Neuronal stem cell (in vitro differentiated cells): ENCODE measurements at regions not wholly inside any gene's neighbourhood (a gene's known extent, or its start where the extent isn't known, plus 50 kb on each side); places are given as distances from the start of the nearest gene placed in this dataset.
A peak's percentile ranks its signal among the peaks of the same experiment; 100 is the strongest.

Experiments
- DNase-seq: peaks from one replicate; pipeline ENCODE4 v3.0.0-alpha.2; 2013; ENCODE audit warnings: low spot score
- H2AFZ ChIP-seq: one replicate; pipeline ENCODE4 v1.6.1; 2013; ENCODE audit warnings: mild to moderate bottlenecking, low read length, inconsistent platforms
- H2AK5ac ChIP-seq: 2 replicates; pipeline ENCODE4 v1.6.1; 2013; ENCODE audit warnings: low read depth, mild to moderate bottlenecking, inconsistent platforms, low read length, moderate library complexity, mixed read lengths
- H2BK120ac ChIP-seq: 2 replicates; pipeline ENCODE4 v1.6.1; 2013; ENCODE audit warnings: low read depth, mild to moderate bottlenecking, inconsistent platforms, low read length, moderate library complexity, mixed read lengths
- H2BK12ac ChIP-seq: one replicate; pipeline ENCODE4 v1.6.1; 2013; ENCODE audit warnings: low read length, inconsistent platforms
- H2BK15ac ChIP-seq: 2 replicates; pipeline ENCODE4 v1.6.1; 2013; ENCODE audit warnings: mild to moderate bottlenecking, low read length, inconsistent platforms, mixed read lengths
- H2BK5ac ChIP-seq: one replicate; pipeline ENCODE4 v1.6.1; 2013; ENCODE audit warnings: inconsistent platforms, mild to moderate bottlenecking, low read length, moderate library complexity
- H3K14ac ChIP-seq: one replicate; pipeline ENCODE4 v1.6.1; 2013; ENCODE audit warnings: low read length, inconsistent platforms
- H3K18ac ChIP-seq: 2 replicates; pipeline ENCODE4 v1.6.1; 2013; ENCODE audit warnings: low read length, inconsistent platforms
- H3K23ac ChIP-seq: 2 replicates; pipeline ENCODE4 v1.6.1; 2013; ENCODE audit warnings: low read depth, mild to moderate bottlenecking, mixed read lengths, low read length, inconsistent platforms; ENCODE audit not compliant: poor library complexity
- H3K27ac ChIP-seq: replicated peaks from 3 replicates; pipeline ENCODE4 v1.5.1; 2013; ENCODE audit warnings: low read length, inconsistent platforms
- H3K27me3 ChIP-seq, 3 experiments: 2 replicates each; pipeline ENCODE4 v1.6.1; 2013; ENCODE audit warnings: low read length in 3 of 3, mild to moderate bottlenecking in 2 of 3, inconsistent platforms in 1 of 3, low read depth in 1 of 3, mixed read lengths in 1 of 3, moderate library complexity in 1 of 3; ENCODE audit not compliant: control insufficient read depth in 3 of 3, insufficient read depth in 3 of 3
- H3K36me3 ChIP-seq, 2 donors: replicated peaks in 1 of 2; 2 replicates each; pipeline ENCODE4 v1.6.1; 2013; ENCODE audit warnings: low read length in 2 of 2; ENCODE audit not compliant: control insufficient read depth in 2 of 2, insufficient read depth in 2 of 2
- H3K4ac ChIP-seq: 2 replicates; pipeline ENCODE4 v1.6.1; 2013; ENCODE audit warnings: inconsistent platforms, mild to moderate bottlenecking, low read length, moderate library complexity
- H3K4me1 ChIP-seq, 2 donors: 1 replicate in 1 of 2; 2 replicates in 1 of 2; pipeline ENCODE4 v1.6.1; 2013; ENCODE audit warnings: low read length in 2 of 2, low read depth in 1 of 2; ENCODE audit not compliant: control insufficient read depth in 2 of 2, insufficient read depth in 1 of 2
- H3K4me2 ChIP-seq: one replicate; pipeline ENCODE4 v1.6.1; 2013; ENCODE audit warnings: mild to moderate bottlenecking, low read length, inconsistent platforms; ENCODE audit not compliant: insufficient read depth, poor library complexity, severe bottlenecking
- H3K4me3 ChIP-seq, 2 donors: 2 replicates each; pipeline ENCODE4 v1.5.1; 2013; ENCODE audit warnings: low read length in 2 of 2, mild to moderate bottlenecking in 2 of 2, inconsistent platforms in 1 of 2, moderate library complexity in 1 of 2
- H3K79me1 ChIP-seq: one replicate; pipeline ENCODE4 v1.6.1; 2013; ENCODE audit warnings: low read depth, mild to moderate bottlenecking, inconsistent platforms, low read length, moderate library complexity
- H3K9ac ChIP-seq: one replicate; pipeline ENCODE4 v1.6.1; 2013; ENCODE audit warnings: mild to moderate bottlenecking, low read depth, low read length, inconsistent platforms; ENCODE audit not compliant: poor library complexity
- H3K9me3 ChIP-seq, 2 donors: replicated peaks in 1 of 2; 2 replicates each; pipeline versions ENCODE3 to v1.6.1; 2013; ENCODE audit warnings: low read length in 2 of 2, mild to moderate bottlenecking in 2 of 2, inconsistent platforms in 1 of 2, low read depth in 1 of 2, mixed read lengths in 1 of 2, moderate library complexity in 1 of 2; ENCODE audit not compliant: control insufficient read depth in 2 of 2, insufficient read depth in 1 of 2
- H4K8ac ChIP-seq: one replicate; pipeline ENCODE4 v1.6.1; 2013; ENCODE audit warnings: low read depth, mild to moderate bottlenecking, inconsistent platforms, low read length, moderate library complexity
- H4K91ac ChIP-seq: one replicate; pipeline ENCODE4 v1.6.1; 2013; ENCODE audit warnings: low read length, low read depth, mild to moderate bottlenecking, inconsistent platforms; ENCODE audit not compliant: poor library complexity
- WGBS, 2 donors: extraction: QIAGEN DNeasy Blood & Tissue Kit; methylation state at CpG; one replicate each; pipeline ENCODE4 v1.1.7; 2013; ENCODE audit warnings: missing lambda C conversion rate in 2 of 2, mixed read lengths in 1 of 2; ENCODE audit not compliant: insufficient read length in 2 of 2, insufficient replicate concordance in 1 of 2; ENCODE audit errors: extremely low coverage in 2 of 2; 5-methylcytosine and 5-hydroxymethylcytosine counted together

DNA sequence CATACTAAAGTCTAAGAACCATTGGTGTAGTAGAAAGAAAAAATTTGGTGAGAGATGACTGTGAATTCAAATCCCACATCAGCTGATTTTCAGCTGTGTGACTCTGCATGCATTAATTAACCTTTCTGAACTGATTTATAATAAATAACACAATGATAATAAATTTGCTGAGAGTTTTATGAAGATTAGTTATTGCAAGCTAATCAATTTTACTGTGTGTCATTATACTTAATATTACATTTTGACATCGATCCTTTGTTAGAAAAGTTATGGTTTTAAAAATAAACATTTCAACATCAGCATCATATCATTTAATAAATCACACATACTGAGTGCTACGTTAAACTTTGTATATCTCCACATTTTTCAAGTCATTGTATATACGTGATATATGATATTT is 599.7 kb upstream of the MMS22L start:
- H2BK15ac ChIP-seq = no peak overlapping the region
- no peaks in the 10 kb centered on the region for H3K27me3 ChIP-seq
- no peak overlapping the region for H3K4me2 ChIP-seq
- H3K27ac ChIP-seq = no peak overlapping the region
- no peak overlapping the region for H3K23ac ChIP-seq
- no CpG with 5 or more reads among the region's 3 CpGs for WGBS, 2 donors
- H3K36me3 ChIP-seq = no peaks in the 10 kb centered on the region
- no peak overlapping the region for H2BK5ac ChIP-seq
- H2BK12ac ChIP-seq = no peak overlapping the region
- H3K4me1 ChIP-seq = peaks cover 0 to 5% of the 10 kb centered on the region in 2 donors
- no peaks in the 10 kb centered on the region for H3K79me1 ChIP-seq
- no peak overlapping the region for H2BK120ac ChIP-seq
- no peak overlapping the region for H2AK5ac ChIP-seq
- no peak overlapping the region for H3K4ac ChIP-seq
- no peak overlapping the region for H3K9ac ChIP-seq
- no peak overlapping the region for H3K18ac ChIP-seq
- H4K91ac ChIP-seq = no peak overlapping the region
- no peak for DNase-seq
- H2AFZ ChIP-seq = no peak overlapping the region
- H3K4me3 ChIP-seq = no peak overlapping the region
- no peak overlapping the region for H4K8ac ChIP-seq
- no peaks in the 10 kb centered on the region for H3K9me3 ChIP-seq
- H3K14ac ChIP-seq = no peak overlapping the region

DNA sequence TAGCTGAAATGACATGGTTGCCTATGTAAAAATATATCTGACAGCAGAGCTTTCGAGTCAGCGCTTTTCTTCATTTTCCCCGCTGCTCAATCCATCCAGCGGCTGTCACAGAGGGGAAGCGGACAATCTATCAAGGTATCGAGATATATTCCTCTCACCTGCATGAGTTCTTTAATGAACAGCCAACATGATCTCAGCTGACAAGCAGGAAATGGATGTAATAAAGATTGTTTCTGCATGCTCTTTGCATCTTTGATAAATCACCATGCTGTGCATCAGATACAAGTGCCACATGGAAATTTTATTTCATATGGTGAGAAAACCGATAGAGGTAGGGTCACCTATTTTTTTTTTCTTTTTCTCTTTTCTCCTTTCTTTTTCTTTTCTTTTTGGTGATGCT is 602.3 kb upstream of the MMS22L start:
- Histone ChIP-seq H3K36me3 (no peaks in the 10 kb centered on the region), H4K8ac (no peak overlapping the region), H3K18ac (no peak overlapping the region), H3K4me3 (no peak overlapping the region), H3K23ac (no peak overlapping the region), H3K27ac (no peak overlapping the region), H3K79me1 (no peaks in the 10 kb centered on the region), H3K14ac (no peak overlapping the region), H2AK5ac (no peak overlapping the region), H3K4me2 (no peak overlapping the region), H4K91ac (no peak overlapping the region), H2BK120ac (no peak overlapping the region), H3K9me3 (no peaks in the 10 kb centered on the region), H2BK12ac (no peak overlapping the region), H3K4me1 (peaks cover 0 to 5% of the 10 kb centered on the region in 2 donors), H2BK5ac (no peak overlapping the region), H2BK15ac (no peak overlapping the region), H2AFZ (peak overlapping the region; percentile 21), H3K27me3 (no peaks in the 10 kb centered on the region), H3K9ac (no peak overlapping the region), H3K4ac (no peak overlapping the region)
- no peak for DNase-seq
- no CpG with 5 or more reads among the region's 7 CpGs for WGBS, 2 donors

DNA sequence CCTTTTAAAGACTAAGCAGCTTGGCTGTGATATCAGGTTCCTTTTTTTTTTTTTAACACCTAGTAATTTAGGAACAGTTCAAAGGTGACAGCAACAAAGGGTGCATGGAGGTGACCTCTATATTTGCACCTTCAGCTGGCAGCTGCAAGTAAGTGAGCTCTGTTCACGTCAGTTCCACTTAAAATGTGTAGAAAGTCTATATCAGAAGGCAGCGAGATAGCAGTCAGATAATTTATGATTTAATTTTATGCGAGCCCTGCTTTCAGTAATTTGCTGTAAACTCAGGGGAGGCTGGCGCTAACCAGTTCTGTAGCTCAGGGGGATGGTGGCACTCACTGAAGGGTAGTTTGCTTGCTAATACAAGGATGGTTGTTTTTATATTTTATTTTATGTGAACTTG is 602.8 kb upstream of the MMS22L start:
- Histone ChIP-seq H3K14ac (no peak overlapping the region), H2AFZ (no peak overlapping the region), H3K23ac (no peak overlapping the region), H3K4me3 (no peak overlapping the region), H3K27ac (no peak overlapping the region), H2BK120ac (no peak overlapping the region), H3K36me3 (no peaks in the 10 kb centered on the region), H2BK12ac (no peak overlapping the region), H3K9ac (no peak overlapping the region), H4K91ac (no peak overlapping the region), H3K27me3 (no peaks in the 10 kb centered on the region), H3K79me1 (no peaks in the 10 kb centered on the region), H3K4me1 (peaks cover 0 to 5% of the 10 kb centered on the region in 2 donors), H3K18ac (no peak overlapping the region), H4K8ac (no peak overlapping the region), H3K4me2 (no peak overlapping the region), H2BK5ac (no peak overlapping the region), H2AK5ac (no peak overlapping the region), H3K4ac (no peak overlapping the region), H2BK15ac (no peak overlapping the region), H3K9me3 (no peaks in the 10 kb centered on the region)
- no peak for DNase-seq
- WGBS, 2 donors = no CpG with 5 or more reads among the region's 4 CpGs

DNA sequence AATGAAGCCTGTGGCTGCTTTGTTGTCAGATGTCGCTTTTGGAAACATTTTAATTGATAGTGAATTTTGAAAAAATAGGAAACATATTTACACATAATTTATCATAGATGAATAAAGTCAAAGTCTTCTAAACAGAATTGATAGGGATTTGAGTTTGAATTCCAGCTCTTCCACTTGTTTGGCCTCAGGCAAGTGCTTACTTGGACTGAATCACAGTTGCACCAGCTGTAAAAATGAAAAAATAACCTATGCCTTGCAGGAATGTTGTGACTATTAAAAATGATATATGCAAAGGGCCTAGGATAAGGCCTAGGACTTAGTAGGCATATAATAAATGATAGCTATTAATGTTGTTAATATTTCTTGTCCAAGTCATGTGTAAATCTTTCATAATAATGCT is 618.5 kb upstream of the MMS22L start:
- H2AFZ ChIP-seq = no peak overlapping the region
- no peak overlapping the region for H3K23ac ChIP-seq
- no peak overlapping the region for H2BK15ac ChIP-seq
- no peak overlapping the region for H3K14ac ChIP-seq
- no peak overlapping the region for H2BK120ac ChIP-seq
- H3K27me3 ChIP-seq = no peaks in the 10 kb centered on the region
- H2BK5ac ChIP-seq = no peak overlapping the region
- H3K36me3 ChIP-seq = no peaks in the 10 kb centered on the region
- no peak overlapping the region for H3K27ac ChIP-seq
- H2BK12ac ChIP-seq = no peak overlapping the region
- no CpG with 5 or more reads among the region's 1 CpG for WGBS, 2 donors
- no peak overlapping the region for H4K8ac ChIP-seq
- H3K4me1 ChIP-seq = no peaks in the 10 kb centered on the region
- no peak overlapping the region for H3K4me3 ChIP-seq
- no peak overlapping the region for H3K4ac ChIP-seq
- no peak overlapping the region for H4K91ac ChIP-seq
- H2AK5ac ChIP-seq = no peak overlapping the region
- no peak overlapping the region for H3K4me2 ChIP-seq
- H3K79me1 ChIP-seq = no peaks in the 10 kb centered on the region
- H3K9ac ChIP-seq = no peak overlapping the region
- H3K18ac ChIP-seq = no peak overlapping the region
- no peak for DNase-seq
- H3K9me3 ChIP-seq = no peaks in the 10 kb centered on the region
